Activated CD4-positive, alpha-beta T cell treated with anti-CD3 and anti-CD28 coated beads, Interleukin-2, amount 50 U/mL, for 4 hours (primary cell): ENCODE measurements at regions not wholly inside any gene's neighbourhood (a gene's known extent, or its start where the extent isn't known, plus 50 kb on each side); places are given as distances from the start of the nearest gene placed in this dataset.

Experiments
- DNase-seq, 2 experiments: peaks; one replicate each; pipeline ENCODE4 v3.0.0-alpha.2; 2020

GRCh38 chr15:95267481-95267880 is 1036.1 kb downstream of the MCTP2 start:
- DNase-seq = no peak

- no peak for DNase-seq
Measured at GRCh38 chr15:95269242-95270183, 1038.2 kb downstream of the MCTP2 start.

- no peak for DNase-seq
Measured at GRCh38 chr15:95274101-95274500, 1042.7 kb downstream of the MCTP2 start.

- DNase-seq = no peak
Measured at GRCh38 chr15:95277266-95277665, 1045.9 kb downstream of the MCTP2 start.

- DNase-seq = no peak
Measured at GRCh38 chr15:95278532-95279245, 1047.3 kb downstream of the MCTP2 start.

- DNase-seq = no peak
Measured at GRCh38 chr15:95279277-95280019, 1048.1 kb downstream of the MCTP2 start.

- no peak for DNase-seq
Measured at GRCh38 chr15:95280711-95281110, 1049.3 kb downstream of the MCTP2 start.

GRCh38 chr15:95281470-95281869 is 1049.0 kb upstream of the NR2F2 start:
- no peak for DNase-seq

GRCh38 chr15:95284492-95284891 is 1046.0 kb upstream of the NR2F2 start:
- DNase-seq = no peak

GRCh38 chr15:95284933-95285421 is 1045.5 kb upstream of the NR2F2 start:
- no peak for DNase-seq

- DNase-seq = no peak
Measured at GRCh38 chr15:95286352-95286880, 1044.1 kb upstream of the NR2F2 start.

GRCh38 chr15:95287720-95288103 is 1042.8 kb upstream of the NR2F2 start:
- no peak for DNase-seq

- DNase-seq = no peak
Measured at GRCh38 chr15:95288626-95289025, 1041.9 kb upstream of the NR2F2 start.

GRCh38 chr15:95290176-95290974 is 1040.1 kb upstream of the NR2F2 start:
- no peak for DNase-seq

- DNase-seq = no peak
Measured at GRCh38 chr15:95291898-95292472, 1038.5 kb upstream of the NR2F2 start.

GRCh38 chr15:95292785-95293450 is 1037.6 kb upstream of the NR2F2 start:
- DNase-seq = no peak

GRCh38 chr15:95293456-95294031 is 1037.0 kb upstream of the NR2F2 start:
- no peak for DNase-seq

- DNase-seq = no peak
Measured at GRCh38 chr15:95295363-95295762, 1035.1 kb upstream of the NR2F2 start.

GRCh38 chr15:95295896-95296625 is 1034.4 kb upstream of the NR2F2 start:
- DNase-seq = no peak

- DNase-seq = no peak
Measured at GRCh38 chr15:95296643-95297042, 1033.9 kb upstream of the NR2F2 start.
